ENCODE measurements at regions not wholly inside any gene's neighbourhood (a gene's known extent, or its start where the extent isn't known, plus 50 kb on each side); places are given as distances from the start of the nearest gene placed in this dataset.
"Not testable (repeated sequence)": the region's sequence is repeated elsewhere in the genome, so short reads cannot be mapped to it uniquely, and the experiment has no call there.

GRCh38 chr1:60503266-60503925 is 429.8 kb upstream of the C1orf87 start:
- TF ChIP-seq CTCF (conservative IDR thresholded peaks at IDR 0.05; ENCODE audit: low read depth, low read length) (no peak), EZH2 (IDR thresholded peaks at IDR 0.05; ENCODE audit: borderline replicate concordance, low read depth, low read length, poor library complexity, severe bottlenecking) (no peak)
- Histone ChIP-seq H3K27me3 (replicated peaks; ENCODE audit: insufficient read depth, low read depth, low read length, poor library complexity) (peaks cover 80% of the 10 kb centered on the region), H3K4me1 (ENCODE audit: insufficient read depth, low read length, poor library complexity, severe bottlenecking) (no peaks in the 10 kb centered on the region), H3K4me3 (ENCODE audit: low read depth, low read length, poor library complexity, severe bottlenecking) (no peak overlapping the region), H3K9me3 (ENCODE audit: low read depth, low read length, poor library complexity, severe bottlenecking) (no peaks in the 10 kb centered on the region), H3K36me3 (ENCODE audit: insufficient read depth, low read length, poor library complexity, severe bottlenecking) (no peaks in the 10 kb centered on the region), H3K27ac (ENCODE audit: low read depth, low read length, poor library complexity, severe bottlenecking) (no peak overlapping the region)
- no TSS peak for BruUV-seq (replicated peaks)
- ChIA-PET POLR2A (ENCODE audit: low non-redundant PET) (no interaction called here), CTCF (no interaction called here)
- DNase-seq (ENCODE audit: low spot score), result no peak
- intact Hi-C loops (cut with micrococcal nuclease; ENCODE audit: unreplicated experiment), result loop anchor here (10.0 kb wide), 1 partner anchor 349 kb away; no protein-coding TSS in a partner anchor

GRCh38 chr1:60502506-60502905 is 428.9 kb upstream of the C1orf87 start:
- BruUV-seq (replicated peaks), result no TSS peak
- no peak for DNase-seq (ENCODE audit: low spot score)
- ChIA-PET CTCF (no interaction called here), POLR2A (ENCODE audit: low non-redundant PET) (no interaction called here)
- intact Hi-C loops (cut with micrococcal nuclease; ENCODE audit: unreplicated experiment), result loop anchor here (10.0 kb wide), 1 partner anchor 348 kb away; no protein-coding TSS in a partner anchor
- H3K27ac ChIP-seq (ENCODE audit: low read depth, low read length, poor library complexity, severe bottlenecking), result no peak overlapping the region
- peaks cover 71% of the 10 kb centered on the region for H3K27me3 ChIP-seq (replicated peaks; ENCODE audit: insufficient read depth, low read depth, low read length, poor library complexity)
- no peaks in the 10 kb centered on the region for H3K36me3 ChIP-seq (ENCODE audit: insufficient read depth, low read length, poor library complexity, severe bottlenecking)
- no peak for TF ChIP-seq CTCF (conservative IDR thresholded peaks at IDR 0.05; ENCODE audit: low read depth, low read length)
- no peak for TF ChIP-seq EZH2 (IDR thresholded peaks at IDR 0.05; ENCODE audit: borderline replicate concordance, low read depth, low read length, poor library complexity, severe bottlenecking)
- no peaks in the 10 kb centered on the region for H3K4me1 ChIP-seq (ENCODE audit: insufficient read depth, low read length, poor library complexity, severe bottlenecking)
- H3K4me3 ChIP-seq (ENCODE audit: low read depth, low read length, poor library complexity, severe bottlenecking), result no peak overlapping the region
- H3K9me3 ChIP-seq (ENCODE audit: low read depth, low read length, poor library complexity, severe bottlenecking), result no peaks in the 10 kb centered on the region

- BruUV-seq (replicated peaks); POLR2A ChIA-PET (ENCODE audit: low non-redundant PET); H3K27ac ChIP-seq (ENCODE audit: low read depth, low read length, poor library complexity, severe bottlenecking); H3K27me3 ChIP-seq (replicated peaks; ENCODE audit: insufficient read depth, low read depth, low read length, poor library complexity); DNase-seq (ENCODE audit: low spot score); intact Hi-C loops (cut with micrococcal nuclease; ENCODE audit: unreplicated experiment); H3K4me3 ChIP-seq (ENCODE audit: low read depth, low read length, poor library complexity, severe bottlenecking); H3K4me1 ChIP-seq (ENCODE audit: insufficient read depth, low read length, poor library complexity, severe bottlenecking); CTCF ChIA-PET; H3K36me3 ChIP-seq (ENCODE audit: insufficient read depth, low read length, poor library complexity, severe bottlenecking); H3K9me3 ChIP-seq (ENCODE audit: low read depth, low read length, poor library complexity, severe bottlenecking): not testable (repeated sequence)
Measured at GRCh38 chr1:60489916-60490480, 416.4 kb upstream of the C1orf87 start.

GRCh38 chr1:60488847-60489246 is 415.3 kb upstream of the C1orf87 start:
- peaks cover 5% of the 10 kb centered on the region for H3K27me3 ChIP-seq (replicated peaks; ENCODE audit: insufficient read depth, low read depth, low read length, poor library complexity)
- H3K27ac ChIP-seq (ENCODE audit: low read depth, low read length, poor library complexity, severe bottlenecking), result no peak overlapping the region
- ChIA-PET POLR2A (ENCODE audit: low non-redundant PET) (no interaction called here), CTCF (no interaction called here)
- intact Hi-C loops (cut with micrococcal nuclease; ENCODE audit: unreplicated experiment), result no loop called here
- H3K4me3 ChIP-seq (ENCODE audit: low read depth, low read length, poor library complexity, severe bottlenecking), result no peak overlapping the region
- TF ChIP-seq CTCF (conservative IDR thresholded peaks at IDR 0.05; ENCODE audit: low read depth, low read length) (no peak), EZH2 (IDR thresholded peaks at IDR 0.05; ENCODE audit: borderline replicate concordance, low read depth, low read length, poor library complexity, severe bottlenecking) (no peak)
- no peaks in the 10 kb centered on the region for H3K4me1 ChIP-seq (ENCODE audit: insufficient read depth, low read length, poor library complexity, severe bottlenecking)
- H3K36me3 ChIP-seq (ENCODE audit: insufficient read depth, low read length, poor library complexity, severe bottlenecking), result no peaks in the 10 kb centered on the region
- no TSS peak for BruUV-seq (replicated peaks)
- H3K9me3 ChIP-seq (ENCODE audit: low read depth, low read length, poor library complexity, severe bottlenecking), result no peaks in the 10 kb centered on the region
- no peak for DNase-seq (ENCODE audit: low spot score)

All from A673 (cell line).